ENCODE measurements at regions not wholly inside any gene's neighbourhood (a gene's known extent, or its start where the extent isn't known, plus 50 kb on each side); places are given as distances from the start of the nearest gene placed in this dataset.

DNA sequence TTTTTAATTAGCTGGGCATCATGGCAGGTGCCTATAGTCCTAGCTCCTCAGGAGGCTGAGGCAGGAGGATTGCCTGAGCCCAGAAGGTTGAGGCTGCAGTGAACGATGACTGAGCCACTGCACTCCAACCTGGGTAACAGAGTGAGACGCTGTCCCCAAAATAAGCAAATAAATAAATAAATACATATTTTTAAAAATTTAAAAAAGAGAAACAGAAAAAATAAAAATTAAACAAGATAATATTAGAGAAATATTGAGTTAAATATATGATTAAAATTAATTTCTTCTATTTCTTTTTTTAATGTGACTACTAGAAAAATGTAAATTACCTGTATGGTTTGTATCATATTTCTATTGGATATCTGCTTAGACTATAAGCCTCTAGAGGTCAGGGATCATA is 59.3 kb upstream of the ATP1A1 start:
- Histone ChIP-seq H3K9ac (no peak overlapping the region), H3K4me2 (no peak overlapping the region), H3K27me3 (ENCODE audit: insufficient read depth, low read depth) (no peaks in the 10 kb centered on the region), H3K36me3 (ENCODE audit: insufficient read depth) (no peaks in the 10 kb centered on the region), H3K4me3 (IDR thresholded peaks at IDR 0.05; ENCODE audit: insufficient read depth, low read depth, low read length) (no peak overlapping the region), H3K79me2 (ENCODE audit: insufficient read depth, low read depth) (no peaks in the 10 kb centered on the region), H4K20me1 (ENCODE audit: insufficient read depth) (no peaks in the 10 kb centered on the region), H3K27ac (no peak overlapping the region), H3K4me1 (ENCODE audit: low read depth, poor library complexity, severe bottlenecking) (no peaks in the 10 kb centered on the region), H2AFZ (ENCODE audit: low read depth) (no peak overlapping the region)
- TF ChIP-seq, protein P1, sequence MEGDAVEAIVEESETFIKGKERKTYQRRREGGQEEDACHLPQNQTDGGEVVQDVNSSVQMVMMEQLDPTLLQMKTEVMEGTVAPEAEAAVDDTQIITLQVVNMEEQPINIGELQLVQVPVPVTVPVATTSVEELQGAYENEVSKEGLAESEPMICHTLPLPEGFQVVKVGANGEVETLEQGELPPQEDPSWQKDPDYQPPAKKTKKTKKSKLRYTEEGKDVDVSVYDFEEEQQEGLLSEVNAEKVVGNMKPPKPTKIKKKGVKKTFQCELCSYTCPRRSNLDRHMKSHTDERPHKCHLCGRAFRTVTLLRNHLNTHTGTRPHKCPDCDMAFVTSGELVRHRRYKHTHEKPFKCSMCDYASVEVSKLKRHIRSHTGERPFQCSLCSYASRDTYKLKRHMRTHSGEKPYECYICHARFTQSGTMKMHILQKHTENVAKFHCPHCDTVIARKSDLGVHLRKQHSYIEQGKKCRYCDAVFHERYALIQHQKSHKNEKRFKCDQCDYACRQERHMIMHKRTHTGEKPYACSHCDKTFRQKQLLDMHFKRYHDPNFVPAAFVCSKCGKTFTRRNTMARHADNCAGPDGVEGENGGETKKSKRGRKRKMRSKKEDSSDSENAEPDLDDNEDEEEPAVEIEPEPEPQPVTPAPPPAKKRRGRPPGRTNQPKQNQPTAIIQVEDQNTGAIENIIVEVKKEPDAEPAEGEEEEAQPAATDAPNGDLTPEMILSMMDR (conservative IDR thresholded peaks at IDR 0.05; ENCODE audit: low read depth, low read length): no peak

GRCh38 chr1:116314305-116314919 is 58.6 kb upstream of the ATP1A1 start:
- no peak overlapping the region for H3K4me3 ChIP-seq (IDR thresholded peaks at IDR 0.05; ENCODE audit: insufficient read depth, low read depth, low read length)
- H3K27ac ChIP-seq: no peak overlapping the region
- H3K27me3 ChIP-seq (ENCODE audit: insufficient read depth, low read depth): no peaks in the 10 kb centered on the region
- no peak overlapping the region for H2AFZ ChIP-seq (ENCODE audit: low read depth)
- no peaks in the 10 kb centered on the region for H4K20me1 ChIP-seq (ENCODE audit: insufficient read depth)
- no peak overlapping the region for H3K4me2 ChIP-seq
- no peaks in the 10 kb centered on the region for H3K79me2 ChIP-seq (ENCODE audit: insufficient read depth, low read depth)
- H3K36me3 ChIP-seq (ENCODE audit: insufficient read depth): no peaks in the 10 kb centered on the region
- no peaks in the 10 kb centered on the region for H3K4me1 ChIP-seq (ENCODE audit: low read depth, poor library complexity, severe bottlenecking)
- H3K9ac ChIP-seq: no peak overlapping the region
- TF ChIP-seq, protein P1 (conservative IDR thresholded peaks at IDR 0.05; ENCODE audit: low read depth, low read length): no peak

- Histone ChIP-seq H3K36me3 (ENCODE audit: insufficient read depth) (no peaks in the 10 kb centered on the region), H3K4me3 (IDR thresholded peaks at IDR 0.05; ENCODE audit: insufficient read depth, low read depth, low read length) (no peak overlapping the region), H3K4me1 (ENCODE audit: low read depth, poor library complexity, severe bottlenecking) (no peaks in the 10 kb centered on the region), H3K4me2 (no peak overlapping the region), H3K9ac (no peak overlapping the region), H2AFZ (ENCODE audit: low read depth) (no peak overlapping the region), H3K27me3 (ENCODE audit: insufficient read depth, low read depth) (no peaks in the 10 kb centered on the region), H3K27ac (no peak overlapping the region), H4K20me1 (ENCODE audit: insufficient read depth) (no peaks in the 10 kb centered on the region), H3K79me2 (ENCODE audit: insufficient read depth, low read depth) (no peaks in the 10 kb centered on the region)
- TF ChIP-seq, protein P1 (conservative IDR thresholded peaks at IDR 0.05; ENCODE audit: low read depth, low read length): no peak
Measured at GRCh38 chr1:116316373-116316772, 56.7 kb upstream of the ATP1A1 start.

DNA sequence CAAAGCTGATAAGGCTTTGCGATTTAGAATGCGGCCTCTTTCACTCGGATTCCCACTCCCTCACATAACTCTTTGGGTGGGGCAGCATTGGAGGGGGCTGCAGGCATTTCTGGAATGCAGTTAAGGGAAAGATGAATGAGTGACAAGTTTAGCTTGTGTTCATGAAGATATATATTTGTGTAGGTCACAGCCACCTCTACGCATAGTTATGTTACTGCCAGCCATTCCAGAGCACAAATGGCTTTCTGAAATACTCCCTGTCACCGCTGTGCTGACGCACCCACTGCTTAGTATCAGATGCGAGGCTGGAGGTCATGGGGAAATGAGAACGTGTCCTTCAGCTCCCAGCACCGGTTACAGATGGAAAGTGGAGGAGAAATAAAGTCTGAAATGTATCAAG is 54.1 kb upstream of the ATP1A1 start:
- H3K27ac ChIP-seq: no peak overlapping the region
- H3K9ac ChIP-seq: no peak overlapping the region
- no peaks in the 10 kb centered on the region for H3K79me2 ChIP-seq (ENCODE audit: insufficient read depth, low read depth)
- TF ChIP-seq, protein P1 (conservative IDR thresholded peaks at IDR 0.05; ENCODE audit: low read depth, low read length): no peak
- H3K4me1 ChIP-seq (ENCODE audit: low read depth, poor library complexity, severe bottlenecking): peaks cover 4% of the 10 kb centered on the region
- H3K36me3 ChIP-seq (ENCODE audit: insufficient read depth): no peaks in the 10 kb centered on the region
- no peak overlapping the region for H2AFZ ChIP-seq (ENCODE audit: low read depth)
- H3K27me3 ChIP-seq (ENCODE audit: insufficient read depth, low read depth): no peaks in the 10 kb centered on the region
- no peaks in the 10 kb centered on the region for H4K20me1 ChIP-seq (ENCODE audit: insufficient read depth)
- no peak overlapping the region for H3K4me3 ChIP-seq (IDR thresholded peaks at IDR 0.05; ENCODE audit: insufficient read depth, low read depth, low read length)
- no peak overlapping the region for H3K4me2 ChIP-seq

All from KMS-11 (cell line).